ENCODE measurements at regions not wholly inside any gene's neighbourhood (a gene's known extent, or its start where the extent isn't known, plus 50 kb on each side); places are given as distances from the start of the nearest gene placed in this dataset.

DNA sequence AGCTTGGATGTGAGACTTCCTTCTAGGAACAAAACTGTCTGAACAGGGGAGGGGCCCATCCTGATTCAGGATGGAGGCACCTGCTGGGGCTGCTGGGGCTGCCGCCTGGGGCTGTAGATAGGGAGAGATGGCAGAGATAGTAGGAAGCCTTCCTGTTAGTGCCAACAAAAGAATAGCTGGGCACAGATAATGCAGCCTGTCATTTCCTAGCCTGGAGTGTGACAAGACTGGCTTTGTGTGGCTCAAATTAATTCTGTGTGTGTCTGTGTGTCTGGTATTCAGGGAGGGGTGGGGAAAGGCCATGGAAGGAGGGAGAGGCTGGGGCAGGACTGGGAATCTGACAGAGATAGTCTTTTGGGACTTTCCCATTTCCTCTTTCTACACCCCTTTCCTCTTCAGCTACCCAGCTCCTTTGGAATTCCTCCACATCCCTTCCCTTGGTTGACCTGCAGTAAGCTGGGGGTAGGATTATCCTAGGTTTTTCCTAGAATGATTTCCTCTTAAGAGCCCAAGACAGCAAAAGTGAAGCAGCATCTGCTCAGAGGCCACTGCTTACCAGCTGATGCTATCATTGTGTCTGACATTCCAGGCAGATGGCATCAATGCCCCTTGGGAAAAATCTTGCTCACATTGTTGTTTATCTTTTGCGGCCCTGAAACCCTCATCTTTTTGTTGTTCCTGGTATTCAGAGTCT lies 144.9 kb upstream of the LHCGR start:
- TF ChIP-seq, protein P1, sequence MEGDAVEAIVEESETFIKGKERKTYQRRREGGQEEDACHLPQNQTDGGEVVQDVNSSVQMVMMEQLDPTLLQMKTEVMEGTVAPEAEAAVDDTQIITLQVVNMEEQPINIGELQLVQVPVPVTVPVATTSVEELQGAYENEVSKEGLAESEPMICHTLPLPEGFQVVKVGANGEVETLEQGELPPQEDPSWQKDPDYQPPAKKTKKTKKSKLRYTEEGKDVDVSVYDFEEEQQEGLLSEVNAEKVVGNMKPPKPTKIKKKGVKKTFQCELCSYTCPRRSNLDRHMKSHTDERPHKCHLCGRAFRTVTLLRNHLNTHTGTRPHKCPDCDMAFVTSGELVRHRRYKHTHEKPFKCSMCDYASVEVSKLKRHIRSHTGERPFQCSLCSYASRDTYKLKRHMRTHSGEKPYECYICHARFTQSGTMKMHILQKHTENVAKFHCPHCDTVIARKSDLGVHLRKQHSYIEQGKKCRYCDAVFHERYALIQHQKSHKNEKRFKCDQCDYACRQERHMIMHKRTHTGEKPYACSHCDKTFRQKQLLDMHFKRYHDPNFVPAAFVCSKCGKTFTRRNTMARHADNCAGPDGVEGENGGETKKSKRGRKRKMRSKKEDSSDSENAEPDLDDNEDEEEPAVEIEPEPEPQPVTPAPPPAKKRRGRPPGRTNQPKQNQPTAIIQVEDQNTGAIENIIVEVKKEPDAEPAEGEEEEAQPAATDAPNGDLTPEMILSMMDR (IDR thresholded peaks at IDR 0.05): no peak
- TF ChIP-seq EZH2phosphoT487 (IDR thresholded peaks at IDR 0.05): no peak
- no peak for TF ChIP-seq EZH2 (IDR thresholded peaks at IDR 0.05)

Data from neural progenitor cell (in vitro differentiated cells).